Spleen (tissue), 7 donors: ENCODE measurements at regions not wholly inside any gene's neighbourhood (a gene's known extent, or its start where the extent isn't known, plus 50 kb on each side); places are given as distances from the start of the nearest gene placed in this dataset.

Source experiments
- POLR2A ChIP-seq, 3 donors: fragments of 450-650 bp; IDR thresholded peaks; one replicate each; pipeline ENCODE4 v1.5.1; 2017; ENCODE audit warnings: antibody characterized with exemption in 3 of 3, mild to moderate bottlenecking in 1 of 3
- POLR2AphosphoS5 ChIP-seq, 3 donors: sonication (generic); formaldehyde crosslinking; IDR thresholded peaks; one replicate each; pipeline ENCODE4 v1.5.1; 2017; ENCODE audit warnings: antibody characterized with exemption in 3 of 3
- TF ChIP-seq, protein P1 (sequence below), 11 experiments: fragments of 200-600 bp in 7 of 11; fragments of 450-650 bp in 4 of 11; sonication (generic) in 4 of 11; IDR thresholded peaks in 8 of 11; conservative IDR thresholded peaks in 3 of 11; 1 replicate in 7 of 11; 2 replicates in 4 of 11; pipeline versions ENCODE4 v1.4.0 to v1.8.0; 2016 to 2021; ENCODE audit warnings: antibody characterized with exemption in 11 of 11, inconsistent platforms in 4 of 11, mild to moderate bottlenecking in 1 of 11
- donor health status: DM: no; HTN: no; CAD: no; lungs with moderate emphysema.
- donor health status: DM: no; HTN: no; CAD: no.
- donor health status: DM: no; HTN: no; CAD: no.

DNA sequence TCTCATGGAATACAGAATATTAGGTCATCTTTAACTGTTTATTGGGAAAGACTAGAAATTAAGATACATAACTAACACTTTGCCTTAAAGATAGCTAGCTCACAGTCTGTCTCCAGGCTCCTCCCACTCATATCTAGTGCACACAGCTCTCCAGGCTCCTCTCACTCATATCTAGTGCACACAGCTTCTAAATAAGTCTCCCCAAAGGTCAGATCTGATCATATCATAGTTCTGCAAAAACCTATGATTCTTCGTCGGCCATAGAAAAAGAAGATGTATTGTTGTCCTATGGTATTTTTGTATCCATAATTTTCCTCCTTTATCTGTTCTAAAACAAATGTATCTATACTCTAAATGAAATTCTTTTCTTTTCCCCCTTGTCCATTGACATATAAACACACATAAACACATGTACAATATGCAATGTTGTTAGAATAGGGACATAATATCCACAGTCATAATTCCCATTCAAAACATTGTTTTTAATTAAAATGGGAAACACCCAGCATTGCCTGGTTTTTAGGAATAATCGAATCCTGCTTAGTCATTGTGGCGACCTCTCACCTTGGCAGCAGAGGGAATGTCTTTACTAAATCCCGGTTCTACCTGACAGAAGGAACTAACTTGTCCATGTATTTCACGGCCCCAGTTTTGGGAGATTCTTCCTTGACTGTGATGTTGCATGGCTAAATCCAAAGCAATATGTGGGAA is 1282.0 kb downstream of the PCDH7 start:
- TF ChIP-seq, protein P1, sequence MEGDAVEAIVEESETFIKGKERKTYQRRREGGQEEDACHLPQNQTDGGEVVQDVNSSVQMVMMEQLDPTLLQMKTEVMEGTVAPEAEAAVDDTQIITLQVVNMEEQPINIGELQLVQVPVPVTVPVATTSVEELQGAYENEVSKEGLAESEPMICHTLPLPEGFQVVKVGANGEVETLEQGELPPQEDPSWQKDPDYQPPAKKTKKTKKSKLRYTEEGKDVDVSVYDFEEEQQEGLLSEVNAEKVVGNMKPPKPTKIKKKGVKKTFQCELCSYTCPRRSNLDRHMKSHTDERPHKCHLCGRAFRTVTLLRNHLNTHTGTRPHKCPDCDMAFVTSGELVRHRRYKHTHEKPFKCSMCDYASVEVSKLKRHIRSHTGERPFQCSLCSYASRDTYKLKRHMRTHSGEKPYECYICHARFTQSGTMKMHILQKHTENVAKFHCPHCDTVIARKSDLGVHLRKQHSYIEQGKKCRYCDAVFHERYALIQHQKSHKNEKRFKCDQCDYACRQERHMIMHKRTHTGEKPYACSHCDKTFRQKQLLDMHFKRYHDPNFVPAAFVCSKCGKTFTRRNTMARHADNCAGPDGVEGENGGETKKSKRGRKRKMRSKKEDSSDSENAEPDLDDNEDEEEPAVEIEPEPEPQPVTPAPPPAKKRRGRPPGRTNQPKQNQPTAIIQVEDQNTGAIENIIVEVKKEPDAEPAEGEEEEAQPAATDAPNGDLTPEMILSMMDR (IDR thresholded peaks at IDR 0.05 in 8 of 11, conservative IDR thresholded peaks at IDR 0.05 in 3 of 11), result no peak
- TF ChIP-seq POLR2A (IDR thresholded peaks at IDR 0.05), result no peak
- no peak for TF ChIP-seq POLR2AphosphoS5 (IDR thresholded peaks at IDR 0.05)
